ENCODE measurements at regions not wholly inside any gene's neighbourhood (a gene's known extent, or its start where the extent isn't known, plus 50 kb on each side); places are given as distances from the start of the nearest gene placed in this dataset.

DNA sequence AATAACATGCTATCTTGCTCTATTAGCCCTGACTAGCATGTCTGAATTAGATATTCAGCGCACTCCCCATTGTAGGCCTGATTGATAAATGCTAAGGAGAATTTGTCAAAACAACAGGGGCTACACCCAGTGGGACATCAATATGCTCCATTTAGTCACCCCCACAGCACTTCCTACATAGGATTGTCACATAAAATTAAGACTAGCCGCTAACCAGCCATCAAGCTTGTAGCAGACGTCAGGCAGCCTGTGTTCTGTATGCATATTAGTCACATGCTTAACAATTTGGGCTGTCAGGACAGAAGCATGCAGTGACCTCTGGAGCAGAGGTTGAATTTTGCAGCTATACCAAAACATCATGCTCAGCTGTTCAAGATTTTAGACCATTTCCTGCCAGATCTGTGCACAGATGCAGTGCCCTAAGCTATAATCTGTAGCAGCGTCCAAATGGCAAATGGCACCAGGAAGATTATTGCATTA lies 197.4 kb upstream of the ISL1 start:
- TF ChIP-seq, protein P1, sequence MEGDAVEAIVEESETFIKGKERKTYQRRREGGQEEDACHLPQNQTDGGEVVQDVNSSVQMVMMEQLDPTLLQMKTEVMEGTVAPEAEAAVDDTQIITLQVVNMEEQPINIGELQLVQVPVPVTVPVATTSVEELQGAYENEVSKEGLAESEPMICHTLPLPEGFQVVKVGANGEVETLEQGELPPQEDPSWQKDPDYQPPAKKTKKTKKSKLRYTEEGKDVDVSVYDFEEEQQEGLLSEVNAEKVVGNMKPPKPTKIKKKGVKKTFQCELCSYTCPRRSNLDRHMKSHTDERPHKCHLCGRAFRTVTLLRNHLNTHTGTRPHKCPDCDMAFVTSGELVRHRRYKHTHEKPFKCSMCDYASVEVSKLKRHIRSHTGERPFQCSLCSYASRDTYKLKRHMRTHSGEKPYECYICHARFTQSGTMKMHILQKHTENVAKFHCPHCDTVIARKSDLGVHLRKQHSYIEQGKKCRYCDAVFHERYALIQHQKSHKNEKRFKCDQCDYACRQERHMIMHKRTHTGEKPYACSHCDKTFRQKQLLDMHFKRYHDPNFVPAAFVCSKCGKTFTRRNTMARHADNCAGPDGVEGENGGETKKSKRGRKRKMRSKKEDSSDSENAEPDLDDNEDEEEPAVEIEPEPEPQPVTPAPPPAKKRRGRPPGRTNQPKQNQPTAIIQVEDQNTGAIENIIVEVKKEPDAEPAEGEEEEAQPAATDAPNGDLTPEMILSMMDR (IDR thresholded peaks at IDR 0.05; ENCODE audit: borderline replicate concordance, extremely low read depth, low read length, poor library complexity, severe bottlenecking) = no peak
- TF ChIP-seq EZH2 (IDR thresholded peaks at IDR 0.05; ENCODE audit: borderline replicate concordance, low read depth, low read length, severe bottlenecking) = no peak

Data from DND-41 (cell line).